ENCODE measurements at regions not wholly inside any gene's neighbourhood (a gene's known extent, or its start where the extent isn't known, plus 50 kb on each side); places are given as distances from the start of the nearest gene placed in this dataset.
"Not testable (repeated sequence)": the region's sequence is repeated elsewhere in the genome, so short reads cannot be mapped to it uniquely, and the experiment has no call there.

- DNase-seq (ENCODE audit: low read depth) = no peak
Observed at GRCh38 chr2:43019025-43019367, 207.4 kb downstream of the ZFP36L2 start.

GRCh38 chr2:43018179-43019024 is 208.0 kb downstream of the ZFP36L2 start:
- DNase-seq (ENCODE audit: low read depth) = no peak

- DNase-seq (ENCODE audit: low read depth) = no peak
Observed at GRCh38 chr2:43013821-43014345, 212.5 kb downstream of the ZFP36L2 start.

DNA sequence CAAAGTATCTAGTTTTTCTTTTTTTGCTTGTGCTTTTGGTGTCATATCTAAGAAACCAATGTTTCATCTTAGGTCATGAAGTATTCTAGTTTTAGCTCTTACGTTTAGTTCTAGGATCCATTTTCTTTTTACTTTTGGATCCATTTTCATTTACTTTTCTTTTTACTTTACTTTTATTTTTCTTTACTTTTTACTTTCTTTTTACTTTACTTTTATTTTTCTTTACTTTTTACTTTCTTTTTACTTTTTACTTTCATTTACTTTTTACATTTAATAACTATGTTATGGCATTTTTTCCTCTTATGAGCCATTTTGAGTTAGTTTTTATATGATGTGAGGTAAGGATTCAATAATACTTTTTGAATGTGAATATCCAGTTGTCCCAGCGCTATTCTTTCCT is 213.4 kb downstream of the ZFP36L2 start:
- DNase-seq (ENCODE audit: low read depth) = no peak

- DNase-seq (ENCODE audit: low read depth) = no peak
Observed at GRCh38 chr2:43011158-43011491, 215.3 kb downstream of the ZFP36L2 start.

- no peak for DNase-seq (ENCODE audit: low read depth)
Observed at GRCh38 chr2:43010438-43011157, 215.8 kb downstream of the ZFP36L2 start.

GRCh38 chr2:43009448-43009847 is 217.0 kb downstream of the ZFP36L2 start:
- DNase-seq (ENCODE audit: low read depth) = no peak

DNA sequence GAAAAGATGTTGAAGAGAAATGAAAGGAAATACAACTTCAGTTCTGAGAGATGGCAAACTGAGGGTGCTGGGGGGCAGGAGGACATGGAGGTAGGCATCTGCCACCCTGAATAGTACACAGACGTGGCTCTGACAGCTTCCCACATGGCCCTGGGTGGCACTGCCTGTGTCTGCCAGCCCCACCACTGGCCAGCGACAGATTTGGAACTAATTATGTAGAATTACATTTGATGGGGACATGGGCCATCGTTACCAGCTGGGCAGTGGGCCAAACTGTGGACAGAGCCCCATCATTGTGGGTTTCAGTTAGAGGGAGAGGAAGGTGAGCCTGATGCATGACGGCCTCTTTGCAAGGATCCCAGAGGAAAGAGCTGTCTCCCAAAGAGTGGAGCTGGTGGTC is 216.0 kb upstream of the HAAO start:
- no peak for DNase-seq (ENCODE audit: low read depth)

- DNase-seq (ENCODE audit: low read depth) = no peak
Observed at GRCh38 chr2:43007901-43008300, 215.5 kb upstream of the HAAO start.

DNA sequence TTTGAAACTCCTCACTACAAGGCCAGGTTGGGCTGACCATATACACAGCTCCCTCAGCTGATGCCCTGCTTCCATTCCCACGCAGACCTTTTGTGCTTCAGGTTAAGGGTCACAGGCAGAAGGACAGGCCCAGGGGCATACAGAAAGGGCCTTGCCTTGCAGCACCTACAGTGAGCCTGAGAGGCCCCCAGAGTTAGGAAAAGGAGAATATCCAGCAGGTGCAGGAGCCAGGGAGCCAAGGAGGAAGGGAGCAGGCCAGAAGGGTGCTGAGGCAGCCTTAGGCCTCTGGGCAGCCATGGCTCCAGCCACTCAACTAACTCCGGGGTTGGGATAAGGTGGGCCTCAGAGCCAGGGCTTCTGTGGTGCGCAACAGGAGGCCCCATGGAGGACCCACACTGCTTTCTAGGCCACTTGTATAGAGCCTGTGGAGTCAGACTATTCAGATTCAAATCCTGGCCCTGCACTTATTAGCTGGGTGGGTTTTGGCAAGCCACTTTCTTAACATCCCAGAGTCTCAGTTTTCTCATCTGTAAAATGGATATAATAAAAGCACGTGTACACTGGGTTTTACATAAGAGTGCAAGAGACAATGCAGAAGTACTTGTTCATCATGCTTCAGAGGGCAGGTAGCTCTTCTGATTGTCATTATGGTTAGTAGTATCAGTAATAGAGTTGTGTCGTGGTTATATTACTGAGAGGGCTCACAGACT is 214.6 kb upstream of the HAAO start:
- DNase-seq (ENCODE audit: low read depth) = no peak

GRCh38 chr2:43005975-43006833 is 213.8 kb upstream of the HAAO start:
- no peak for DNase-seq (ENCODE audit: low read depth)

GRCh38 chr2:43005245-43005974 is 213.0 kb upstream of the HAAO start:
- DNase-seq (ENCODE audit: low read depth) = no peak

DNA sequence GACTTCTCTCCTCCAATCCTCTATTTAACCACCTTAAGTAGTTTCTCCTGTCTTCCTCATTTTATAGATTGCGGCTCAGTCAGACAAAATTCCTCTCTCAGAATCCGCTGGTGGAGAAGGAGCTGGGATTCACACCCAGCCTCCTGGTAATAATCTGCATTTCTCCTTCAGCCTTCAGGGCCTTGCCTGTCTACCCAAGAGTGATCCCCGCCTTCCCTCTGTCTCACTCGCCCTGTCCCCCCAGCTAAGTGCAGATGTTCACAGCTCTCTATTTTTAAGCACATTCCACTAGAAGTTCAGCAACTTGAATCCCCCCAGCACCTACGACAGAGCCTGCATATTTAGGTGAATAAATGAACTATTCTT is 212.5 kb upstream of the HAAO start:
- no peak for DNase-seq (ENCODE audit: low read depth)

GRCh38 chr2:43004126-43004865 is 211.9 kb upstream of the HAAO start:
- not testable (repeated sequence) for DNase-seq (ENCODE audit: low read depth)

DNA sequence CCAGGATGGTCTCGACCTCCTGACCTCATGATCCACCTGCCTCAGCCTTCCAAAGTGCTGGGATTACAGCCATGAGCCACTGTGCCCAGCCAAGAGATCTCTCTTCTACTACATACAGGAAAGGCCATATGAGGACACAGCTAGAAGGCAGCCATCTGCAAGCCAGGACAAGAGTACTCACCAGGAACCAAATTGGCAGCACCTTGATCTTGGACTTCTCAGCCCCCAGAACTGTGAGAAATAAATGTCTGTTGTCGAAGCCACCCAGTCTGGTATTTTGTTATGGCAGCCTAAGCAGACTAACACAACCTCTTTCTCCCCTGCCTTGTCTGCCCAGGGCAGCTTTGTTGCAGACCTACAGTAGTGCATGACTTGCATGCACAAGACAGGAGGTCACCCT is 211.3 kb upstream of the HAAO start:
- DNase-seq (ENCODE audit: low read depth) = no peak

DNA sequence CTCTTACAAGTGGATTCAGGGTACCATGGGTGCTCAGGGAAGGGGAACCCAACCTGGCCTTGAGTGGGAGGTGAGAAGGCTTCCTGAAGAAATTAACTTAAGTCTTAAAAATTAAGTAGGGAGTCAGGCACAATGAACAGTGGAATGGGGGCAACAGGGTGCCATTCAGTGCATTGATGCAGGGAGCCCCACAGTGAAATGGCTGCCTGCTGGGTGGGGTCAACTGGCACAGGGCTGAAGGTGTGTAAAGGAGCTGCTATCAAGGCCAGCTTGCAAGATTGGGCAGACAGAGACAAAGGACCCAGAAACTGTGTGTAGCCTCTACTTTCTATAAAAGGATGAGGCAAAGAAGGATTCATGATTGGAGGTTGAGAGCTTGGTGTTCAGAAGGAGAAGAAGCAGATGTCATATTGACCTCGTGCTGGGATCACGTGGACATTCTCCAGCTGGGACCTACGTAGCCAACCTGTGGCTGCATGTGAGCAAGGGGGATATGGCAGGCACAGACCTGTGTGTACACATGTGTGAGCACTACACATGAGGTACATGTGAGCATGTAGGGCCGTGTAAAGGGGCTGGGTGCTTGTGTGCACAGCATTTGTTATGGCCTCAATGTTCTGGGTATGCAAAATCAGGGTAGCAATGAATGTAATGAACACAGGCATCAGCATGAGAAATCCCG is 209.5 kb upstream of the HAAO start:
- no peak for DNase-seq (ENCODE audit: low read depth)

DNA sequence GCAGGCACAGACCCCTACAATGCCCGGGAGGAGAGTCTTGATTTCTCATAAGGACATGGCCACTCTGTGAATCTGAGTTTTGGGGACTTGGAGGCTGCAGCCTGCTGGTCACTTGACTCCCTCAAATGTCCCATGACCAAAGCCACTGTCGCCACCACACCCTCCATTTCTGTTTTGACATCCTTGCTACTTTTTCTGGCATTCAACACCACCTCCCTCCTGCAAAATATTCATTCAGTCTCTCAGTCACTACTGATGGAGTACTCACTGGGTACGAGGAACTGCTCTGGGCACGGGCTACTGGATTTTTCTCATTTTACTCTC is 208.6 kb upstream of the HAAO start:
- DNase-seq (ENCODE audit: low read depth) = no peak

DNA sequence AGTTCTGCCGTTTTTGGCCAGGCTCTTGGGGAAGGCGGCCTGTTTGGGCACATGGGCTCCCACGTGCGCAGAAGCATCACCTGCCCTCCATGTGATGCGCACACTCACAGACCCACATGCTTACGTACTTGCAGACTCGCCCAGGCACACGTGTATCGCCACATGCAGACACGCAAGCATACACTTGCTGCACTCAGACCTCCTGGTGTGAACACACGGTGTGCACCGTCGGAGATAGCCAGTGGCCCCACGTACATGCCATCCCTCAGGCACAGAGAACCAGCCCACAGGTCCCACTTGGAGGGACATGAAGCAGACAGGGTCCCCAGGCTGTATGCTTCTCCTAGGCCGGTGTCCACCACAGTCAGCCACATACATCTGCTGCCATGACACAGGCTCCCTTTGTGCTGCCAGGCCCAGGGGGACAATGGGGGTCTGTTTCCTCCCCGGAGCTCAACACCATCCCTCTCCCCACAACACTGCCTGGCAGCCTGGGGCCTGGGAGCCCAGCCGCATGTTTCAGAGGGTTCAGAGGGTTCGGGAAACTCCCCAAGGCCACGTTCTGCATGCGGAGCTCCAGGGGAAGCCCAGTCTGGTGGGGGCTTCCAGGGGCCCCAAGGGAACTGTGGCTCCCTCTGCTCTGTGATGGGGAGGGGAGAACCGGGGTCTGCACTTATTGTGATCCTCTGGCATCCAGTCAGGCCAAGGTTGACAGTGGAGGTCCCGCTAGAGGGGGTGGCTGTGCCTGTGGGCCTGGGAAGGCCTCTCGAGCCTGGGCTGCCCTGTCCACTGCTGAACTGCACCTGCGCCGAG is 208.1 kb upstream of the HAAO start:
- DNase-seq (ENCODE audit: low read depth) = no peak

DNA sequence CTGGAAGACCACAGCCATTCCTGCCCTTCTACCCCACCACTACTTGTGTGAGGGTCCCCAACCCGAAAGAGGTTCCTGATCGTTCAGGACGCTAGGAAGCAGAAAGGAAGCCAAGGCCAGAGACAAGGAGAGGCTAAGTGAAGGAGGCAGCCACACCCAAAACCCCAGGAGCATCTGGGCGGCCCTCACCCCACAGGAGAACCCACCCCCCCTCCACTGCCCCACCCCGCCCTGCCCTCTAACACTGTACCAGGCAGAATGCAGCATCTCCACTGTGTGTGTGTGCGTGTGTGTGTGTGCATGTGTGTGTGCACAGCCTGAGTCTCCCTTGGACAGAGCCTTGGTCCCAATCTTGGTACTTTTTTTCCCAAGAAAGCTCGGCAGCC is 207.5 kb upstream of the HAAO start:
- no peak for DNase-seq (ENCODE audit: low read depth)
